ENCODE measurements at regions not wholly inside any gene's neighbourhood (a gene's known extent, or its start where the extent isn't known, plus 50 kb on each side); places are given as distances from the start of the nearest gene placed in this dataset.

DNA sequence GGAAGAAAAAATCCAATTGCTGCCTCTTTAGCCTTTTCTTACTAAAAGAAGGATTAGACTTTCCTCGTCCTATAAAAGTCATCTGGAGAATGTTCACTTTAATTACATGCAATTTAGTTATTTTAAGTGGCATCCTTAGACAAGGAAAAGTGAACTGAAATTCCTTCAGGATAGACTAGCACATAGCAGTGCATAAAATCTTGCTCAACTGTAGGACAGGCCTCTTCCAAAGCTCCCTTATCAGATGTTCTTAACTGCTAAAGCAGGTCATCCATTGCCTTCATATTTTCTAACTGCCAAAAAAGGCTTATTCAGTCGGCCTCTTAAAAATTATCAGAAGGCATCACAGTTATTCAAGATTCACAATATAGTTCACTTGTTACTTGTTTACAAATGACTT lies 396.5 kb downstream of the DMRT2 start:
- ChIA-PET POLR2A (no interaction called here), CTCF (no interaction called here)
- H3K9me3 ChIP-seq = no peaks in the 10 kb centered on the region
- H3F3A ChIP-seq (replicated peaks; ENCODE audit: insufficient read depth) = no peaks in the 10 kb centered on the region
- H3K27me3 ChIP-seq (ENCODE audit: insufficient read depth) = no peaks in the 10 kb centered on the region
- H3K27ac ChIP-seq (ENCODE audit: low read depth in 2 of 2, low read length in 1 of 2) = no peak overlapping the region
- WGBS (ENCODE audit: low lambda C conversion rate) = 4% methylated on average over 2 of the region's 2 CpGs
- no peaks in the 10 kb centered on the region for H3K36me3 ChIP-seq (replicated peaks in 1 of 2; ENCODE audit: control insufficient read depth in 1 of 2, insufficient read depth in 2 of 2, low read length in 1 of 2)
- TF ChIP-seq, protein P1, sequence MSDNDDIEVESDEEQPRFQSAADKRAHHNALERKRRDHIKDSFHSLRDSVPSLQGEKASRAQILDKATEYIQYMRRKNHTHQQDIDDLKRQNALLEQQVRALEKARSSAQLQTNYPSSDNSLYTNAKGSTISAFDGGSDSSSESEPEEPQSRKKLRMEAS (IDR thresholded peaks at IDR 0.05; ENCODE audit: low read depth) = no peak
- no peak overlapping the region for H3K4me3 ChIP-seq (ENCODE audit: low read depth in 2 of 2, low read length in 1 of 2)
- H2AFZ ChIP-seq (ENCODE audit: low read depth) = no peak overlapping the region
- no peak overlapping the region for H3K9ac ChIP-seq
- no peak overlapping the region for H3K4me2 ChIP-seq
- H3K9me2 ChIP-seq = no peaks in the 10 kb centered on the region
- no peaks in the 10 kb centered on the region for H4K20me1 ChIP-seq (ENCODE audit: insufficient read depth)
- H3K4me1 ChIP-seq (ENCODE audit: control insufficient read depth in 1 of 2, insufficient read depth in 2 of 2, low read depth in 1 of 2, low read length in 1 of 2) = no peaks in the 10 kb centered on the region
- no peak for DNase-seq
- H3K79me2 ChIP-seq (ENCODE audit: insufficient read depth) = no peaks in the 10 kb centered on the region

GRCh38 chr9:1453636-1454035 lies 403.5 kb downstream of the DMRT2 start:
- POLR2A ChIA-PET = no interaction called here
- Histone ChIP-seq H3F3A (replicated peaks; ENCODE audit: insufficient read depth) (no peaks in the 10 kb centered on the region), H3K9me2 (no peaks in the 10 kb centered on the region), H3K36me3 (replicated peaks in 1 of 2; ENCODE audit: control insufficient read depth in 1 of 2, insufficient read depth in 2 of 2, low read length in 1 of 2) (no peaks in the 10 kb centered on the region), H3K79me2 (ENCODE audit: insufficient read depth) (no peaks in the 10 kb centered on the region), H3K27me3 (ENCODE audit: insufficient read depth) (no peaks in the 10 kb centered on the region), H4K20me1 (ENCODE audit: insufficient read depth) (no peaks in the 10 kb centered on the region), H2AFZ (ENCODE audit: low read depth) (no peak overlapping the region), H3K9ac (no peak overlapping the region), H3K27ac (ENCODE audit: low read depth in 2 of 2, low read length in 1 of 2) (no peak overlapping the region), H3K9me3 (no peaks in the 10 kb centered on the region), H3K4me1 (ENCODE audit: control insufficient read depth in 1 of 2, insufficient read depth in 2 of 2, low read depth in 1 of 2, low read length in 1 of 2) (no peaks in the 10 kb centered on the region), H3K4me2 (no peak overlapping the region), H3K4me3 (ENCODE audit: low read depth in 2 of 2, low read length in 1 of 2) (no peak overlapping the region)
- 8% methylated on average over 3 of the region's 4 CpGs for whole genome bisulfite sequencing (ENCODE audit: low lambda C conversion rate)
- CTCF ChIA-PET = no interaction called here
- TF ChIP-seq RFX5 (IDR thresholded peaks at IDR 0.05; ENCODE audit: low read length) (no peak), RCOR1 (IDR thresholded peaks at IDR 0.05; ENCODE audit: low read length) (no peak), JUND (IDR thresholded peaks at IDR 0.05) (no peak), EZH2phosphoT487 (IDR thresholded peaks at IDR 0.05; ENCODE audit: borderline replicate concordance, low read depth) (no peak), RXRA (IDR thresholded peaks at IDR 0.05; ENCODE audit: borderline replicate concordance, low read depth) (no peak)
- DNase-seq = no peak

DNA sequence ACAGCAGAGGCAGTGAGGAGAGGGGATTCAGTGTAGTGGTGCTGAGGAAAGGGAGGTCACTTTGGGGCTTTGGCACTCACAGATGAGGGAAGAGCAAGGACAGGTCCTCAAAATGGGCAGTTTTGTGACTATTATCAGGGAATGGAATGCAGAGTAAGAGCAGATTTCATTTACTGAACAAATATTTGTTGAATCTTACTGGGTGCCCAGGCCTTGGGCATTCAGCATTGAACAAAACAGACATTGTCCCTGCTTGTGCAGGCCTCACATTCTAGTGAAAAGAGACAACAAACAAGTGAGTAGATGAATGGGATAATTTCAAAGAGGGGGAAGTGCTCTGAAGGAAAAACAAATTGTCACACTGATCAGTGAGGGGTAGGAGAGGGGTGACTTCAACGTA lies 404.1 kb downstream of the DMRT2 start:
- H3K4me3 ChIP-seq (ENCODE audit: low read depth in 2 of 2, low read length in 1 of 2) = no peak overlapping the region
- no peaks in the 10 kb centered on the region for H3K27me3 ChIP-seq (ENCODE audit: insufficient read depth)
- H3F3A ChIP-seq (replicated peaks; ENCODE audit: insufficient read depth) = no peaks in the 10 kb centered on the region
- no peaks in the 10 kb centered on the region for H4K20me1 ChIP-seq (ENCODE audit: insufficient read depth)
- ChIA-PET POLR2A (no interaction called here), CTCF (no interaction called here)
- H3K4me1 ChIP-seq (ENCODE audit: control insufficient read depth in 1 of 2, insufficient read depth in 2 of 2, low read depth in 1 of 2, low read length in 1 of 2) = no peaks in the 10 kb centered on the region
- H3K9me2 ChIP-seq = no peaks in the 10 kb centered on the region
- no peak overlapping the region for H2AFZ ChIP-seq (ENCODE audit: low read depth)
- TF ChIP-seq RAD21 (IDR thresholded peaks at IDR 0.05; ENCODE audit: low read length) (no peak), SIN3A (IDR thresholded peaks at IDR 0.05; ENCODE audit: borderline replicate concordance, low read depth, low read length) (no peak)
- no peaks in the 10 kb centered on the region for H3K79me2 ChIP-seq (ENCODE audit: insufficient read depth)
- no peak overlapping the region for H3K4me2 ChIP-seq
- 6% methylated on average over 1 of the region's 1 CpG for WGBS (ENCODE audit: low lambda C conversion rate)
- no peak overlapping the region for H3K27ac ChIP-seq (ENCODE audit: low read depth in 2 of 2, low read length in 1 of 2)
- H3K9me3 ChIP-seq = no peaks in the 10 kb centered on the region
- no peak overlapping the region for H3K9ac ChIP-seq
- no peaks in the 10 kb centered on the region for H3K36me3 ChIP-seq (replicated peaks in 1 of 2; ENCODE audit: control insufficient read depth in 1 of 2, insufficient read depth in 2 of 2, low read length in 1 of 2)
- DNase-seq = no peak
